Trophoblast cell (in vitro differentiated cells and primary cell): ENCODE measurements at regions not wholly inside any gene's neighbourhood (a gene's known extent, or its start where the extent isn't known, plus 50 kb on each side); places are given as distances from the start of the nearest gene placed in this dataset.

Experiments
- DNase-seq, 2 donors: peaks; one replicate each; pipeline ENCODE4 v3.0.0-alpha.2; 2016
- H2AFZ ChIP-seq: 2 replicates; pipeline ENCODE4 v1.6.1; 2013; ENCODE audit warnings: low read length, moderate library complexity, mild to moderate bottlenecking; ENCODE audit not compliant: insufficient read depth, poor library complexity
- H2AK5ac ChIP-seq: 2 replicates; pipeline ENCODE4 v1.6.1; 2013; ENCODE audit warnings: mild to moderate bottlenecking, low read length
- H2BK120ac ChIP-seq: 2 replicates; pipeline ENCODE4 v1.6.1; 2013; ENCODE audit warnings: low read length, mild to moderate bottlenecking, moderate library complexity; ENCODE audit not compliant: insufficient read depth, poor library complexity
- H2BK12ac ChIP-seq: 2 replicates; pipeline ENCODE4 v1.6.1; 2013; ENCODE audit warnings: mild to moderate bottlenecking, low read length, moderate library complexity
- H2BK5ac ChIP-seq: 2 replicates; pipeline ENCODE4 v1.6.1; 2013; ENCODE audit warnings: low read length, low read depth, moderate library complexity, mild to moderate bottlenecking; ENCODE audit not compliant: poor library complexity
- H3K14ac ChIP-seq: 2 replicates; pipeline ENCODE4 v1.6.1; 2013; ENCODE audit warnings: mild to moderate bottlenecking, low read length
- H3K18ac ChIP-seq: 2 replicates; pipeline ENCODE4 v1.6.1; 2013; ENCODE audit warnings: mild to moderate bottlenecking, low read length
- H3K23ac ChIP-seq: 2 replicates; pipeline ENCODE4 v1.6.1; 2013; ENCODE audit warnings: low read length
- H3K27ac ChIP-seq: 2 replicates; pipeline ENCODE4 v1.5.1; 2013; ENCODE audit warnings: low read depth, mild to moderate bottlenecking, inconsistent platforms, low read length, moderate library complexity
- H3K27me3 ChIP-seq: 2 replicates; pipeline ENCODE4 v1.6.1; 2013; ENCODE audit warnings: inconsistent platforms, mild to moderate bottlenecking, low read length, moderate library complexity; ENCODE audit not compliant: insufficient read depth
- H3K36me3 ChIP-seq, 2 experiments: 1 replicate in 1 of 2; 2 replicates in 1 of 2; pipeline ENCODE4 v1.6.1; 2013; ENCODE audit warnings: low read length in 2 of 2, mild to moderate bottlenecking in 2 of 2, moderate library complexity in 1 of 2; ENCODE audit not compliant: insufficient read depth in 2 of 2, control insufficient read depth in 1 of 2
- H3K4ac ChIP-seq: 2 replicates; pipeline ENCODE4 v1.6.1; 2013; ENCODE audit warnings: low read depth, mild to moderate bottlenecking, low read length, moderate library complexity
- H3K4me1 ChIP-seq, 2 experiments: 1 replicate in 1 of 2; 2 replicates in 1 of 2; pipeline ENCODE4 v1.6.1; 2013; ENCODE audit warnings: low read length in 2 of 2, mild to moderate bottlenecking in 2 of 2, moderate library complexity in 1 of 2; ENCODE audit not compliant: insufficient read depth in 2 of 2, control insufficient read depth in 1 of 2
- H3K4me2 ChIP-seq: 2 replicates; pipeline ENCODE4 v1.6.1; 2013; ENCODE audit warnings: inconsistent platforms, mild to moderate bottlenecking, low read length, moderate library complexity
- H3K4me3 ChIP-seq: 2 replicates; pipeline ENCODE4 v1.5.1; 2013; ENCODE audit warnings: mild to moderate bottlenecking, low read depth, low read length, inconsistent platforms
- H3K79me1 ChIP-seq: one replicate; pipeline ENCODE4 v1.6.1; 2013; ENCODE audit warnings: low read length
- H3K79me2 ChIP-seq: 2 replicates; pipeline ENCODE4 v1.6.1; 2013; ENCODE audit warnings: low read length, mild to moderate bottlenecking; ENCODE audit not compliant: control insufficient read depth, insufficient read depth, poor library complexity
- H3K9ac ChIP-seq: 2 replicates; pipeline ENCODE4 v1.6.1; 2013; ENCODE audit warnings: mild to moderate bottlenecking, low read length
- H3K9me3 ChIP-seq: 2 replicates; pipeline ENCODE4 v1.6.1; 2013; ENCODE audit warnings: low read depth, mild to moderate bottlenecking, control low read depth, inconsistent platforms, low read length; ENCODE audit not compliant: insufficient read depth
- H4K12ac ChIP-seq: 2 replicates; pipeline ENCODE4 v1.6.1; 2013; ENCODE audit warnings: low read depth, mild to moderate bottlenecking, low read length, moderate library complexity
- H4K8ac ChIP-seq: 2 replicates; pipeline ENCODE4 v1.6.1; 2013; ENCODE audit warnings: low read depth, mild to moderate bottlenecking, low read length, moderate library complexity
- H4K91ac ChIP-seq: one replicate; pipeline ENCODE4 v1.6.1; 2013; ENCODE audit warnings: low read depth, mild to moderate bottlenecking, low read length, moderate library complexity
- WGBS: extraction: QIAGEN DNeasy Blood & Tissue Kit; methylation state at CpG from one replicate; pipeline ENCODE4 v1.1.7; 2013; ENCODE audit warnings: missing lambda C conversion rate; ENCODE audit not compliant: insufficient read length, insufficient coverage; ENCODE audit errors: extremely low coverage; 5-methylcytosine and 5-hydroxymethylcytosine counted together

DNA sequence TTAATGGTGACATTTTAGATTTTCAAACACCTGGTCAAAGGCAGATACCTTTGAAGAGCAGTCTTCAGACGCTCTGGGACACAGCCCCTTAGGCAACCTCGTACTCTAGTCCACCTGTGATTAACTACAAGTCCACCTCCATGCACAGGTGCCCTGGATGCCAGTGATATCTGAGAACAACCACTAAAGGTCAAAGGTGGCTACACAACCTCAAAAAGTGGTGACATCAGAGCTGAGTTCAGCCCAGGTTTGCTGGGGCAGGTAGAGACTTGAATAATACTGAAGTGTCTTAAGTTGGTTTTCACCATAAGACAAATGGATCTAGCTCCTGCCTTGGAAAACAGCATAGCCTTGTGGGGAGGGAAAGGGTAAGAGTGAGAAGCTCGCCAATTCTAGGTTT, 143.4 kb upstream of the ADO start:
- H3K27ac ChIP-seq: no peak overlapping the region
- no peak overlapping the region for H3K14ac ChIP-seq
- no peaks in the 10 kb centered on the region for H3K36me3 ChIP-seq
- H3K27me3 ChIP-seq: no peaks in the 10 kb centered on the region
- H2BK5ac ChIP-seq: no peak overlapping the region
- H3K23ac ChIP-seq: no peak overlapping the region
- H3K4me1 ChIP-seq: no peaks in the 10 kb centered on the region
- no peak overlapping the region for H2BK12ac ChIP-seq
- no peaks in the 10 kb centered on the region for H3K79me1 ChIP-seq
- no peak overlapping the region for H2BK120ac ChIP-seq
- H3K4me2 ChIP-seq: no peak overlapping the region
- H3K79me2 ChIP-seq: no peaks in the 10 kb centered on the region
- H3K9me3 ChIP-seq: peaks cover 8% of the 10 kb centered on the region
- no peak overlapping the region for H4K8ac ChIP-seq
- whole genome bisulfite sequencing: no CpG with 5 or more reads among the region's 3 CpGs
- H3K4ac ChIP-seq: no peak overlapping the region
- H4K91ac ChIP-seq: no peak overlapping the region
- H3K4me3 ChIP-seq: no peak overlapping the region
- H3K9ac ChIP-seq: no peak overlapping the region
- H2AFZ ChIP-seq: no peak overlapping the region
- no peak overlapping the region for H3K18ac ChIP-seq
- no peak overlapping the region for H2AK5ac ChIP-seq
- DNase-seq: no peak
- H4K12ac ChIP-seq: no peak overlapping the region

DNA sequence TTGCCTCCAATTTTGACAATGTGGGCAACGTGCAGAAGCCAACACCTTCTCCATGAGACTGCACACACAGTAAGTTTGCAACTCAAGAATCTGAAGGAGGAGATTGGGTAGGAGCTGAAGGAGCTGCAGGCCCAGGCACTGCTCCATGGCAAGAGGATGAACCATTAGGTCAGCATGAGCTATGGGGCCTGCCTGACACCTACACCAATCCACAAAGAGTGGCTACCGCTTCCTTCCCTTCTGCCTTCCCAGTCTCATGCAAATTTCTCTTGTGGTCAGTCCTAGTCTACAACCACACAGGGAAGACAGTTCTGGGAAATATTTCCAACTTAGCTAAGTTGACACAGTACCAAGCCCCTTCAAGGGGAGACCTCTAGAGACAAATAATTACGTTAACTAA, 142.0 kb upstream of the ADO start:
- Histone ChIP-seq H3K4me1 (no peaks in the 10 kb centered on the region), H3K9ac (no peak overlapping the region), H3K18ac (no peak overlapping the region), H3K9me3 (peaks cover 10% of the 10 kb centered on the region), H2BK120ac (no peak overlapping the region), H3K79me1 (no peaks in the 10 kb centered on the region), H3K27me3 (no peaks in the 10 kb centered on the region), H2AK5ac (no peak overlapping the region), H3K27ac (no peak overlapping the region), H3K4me3 (peak overlapping the region; percentile 28), H2BK12ac (no peak overlapping the region), H3K4me2 (no peak overlapping the region), H4K8ac (no peak overlapping the region), H3K36me3 (no peaks in the 10 kb centered on the region), H3K4ac (no peak overlapping the region), H3K23ac (no peak overlapping the region), H2AFZ (no peak overlapping the region), H4K12ac (no peak overlapping the region), H2BK5ac (no peak overlapping the region), H3K14ac (no peak overlapping the region), H3K79me2 (no peaks in the 10 kb centered on the region), H4K91ac (no peak overlapping the region)
- no peak for DNase-seq
- no CpG with 5 or more reads among the region's 3 CpGs for WGBS

DNA sequence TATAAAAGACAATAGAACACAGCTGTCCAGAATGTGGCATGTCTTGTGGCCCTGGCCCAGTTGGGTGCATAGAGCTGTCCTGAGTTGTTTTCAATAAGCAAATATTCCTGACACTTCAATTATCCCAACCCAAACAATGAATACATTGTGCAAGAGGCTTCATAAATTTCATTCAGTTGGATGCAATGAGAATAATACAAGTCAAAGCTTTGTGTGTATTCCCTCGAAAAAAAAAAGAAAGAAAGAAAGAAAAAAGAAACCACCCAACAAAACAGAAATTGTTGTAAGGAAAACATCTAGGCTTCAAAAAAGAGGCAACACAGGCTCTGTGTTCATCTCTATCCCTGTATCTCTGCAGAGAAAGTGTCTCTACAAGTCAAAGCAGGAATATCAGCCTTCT, 138.7 kb upstream of the ADO start:
- no peaks in the 10 kb centered on the region for H3K79me2 ChIP-seq
- no peak overlapping the region for H2BK12ac ChIP-seq
- no CpG with 5 or more reads among the region's 1 CpG for WGBS
- DNase-seq: no peak
- no peak overlapping the region for H4K91ac ChIP-seq
- H3K36me3 ChIP-seq: no peaks in the 10 kb centered on the region
- no peak overlapping the region for H2AK5ac ChIP-seq
- no peak overlapping the region for H3K18ac ChIP-seq
- H3K4me3 ChIP-seq: no peak overlapping the region
- no peaks in the 10 kb centered on the region for H3K4me1 ChIP-seq
- H2BK5ac ChIP-seq: no peak overlapping the region
- H3K23ac ChIP-seq: no peak overlapping the region
- H3K9ac ChIP-seq: no peak overlapping the region
- H2BK120ac ChIP-seq: no peak overlapping the region
- H3K27me3 ChIP-seq: no peaks in the 10 kb centered on the region
- H3K4ac ChIP-seq: no peak overlapping the region
- no peak overlapping the region for H3K27ac ChIP-seq
- no peak overlapping the region for H4K8ac ChIP-seq
- H3K14ac ChIP-seq: no peak overlapping the region
- H3K4me2 ChIP-seq: no peak overlapping the region
- no peaks in the 10 kb centered on the region for H3K79me1 ChIP-seq
- no peak overlapping the region for H2AFZ ChIP-seq
- H4K12ac ChIP-seq: no peak overlapping the region
- H3K9me3 ChIP-seq: peaks cover 5% of the 10 kb centered on the region

DNA sequence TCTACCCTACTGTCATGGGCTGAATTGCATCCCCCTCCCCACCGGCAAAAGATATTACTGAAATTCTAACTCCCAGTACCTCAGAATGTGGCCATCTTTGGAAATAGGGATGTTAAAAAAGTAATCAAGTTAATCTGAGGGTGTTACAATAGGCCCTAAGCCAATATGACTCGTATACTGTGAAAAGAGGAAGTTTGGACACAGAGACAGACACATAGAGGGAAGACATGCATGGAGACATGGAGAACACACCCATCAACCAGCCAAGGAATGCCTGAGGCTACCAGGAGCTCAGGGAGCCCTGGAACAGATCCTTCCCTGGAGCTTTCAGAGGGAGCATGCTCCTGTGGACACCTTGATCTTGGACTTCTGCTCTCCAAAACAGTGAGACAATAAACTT, 138.2 kb upstream of the ADO start:
- Histone ChIP-seq H3K18ac (no peak overlapping the region), H3K4me3 (no peak overlapping the region), H2BK120ac (no peak overlapping the region), H4K8ac (no peak overlapping the region), H3K27ac (no peak overlapping the region), H2BK5ac (no peak overlapping the region), H3K36me3 (no peaks in the 10 kb centered on the region), H2AK5ac (no peak overlapping the region), H3K79me2 (no peaks in the 10 kb centered on the region), H3K9ac (no peak overlapping the region), H4K91ac (no peak overlapping the region), H3K4me2 (no peak overlapping the region), H2AFZ (no peak overlapping the region), H2BK12ac (no peak overlapping the region), H4K12ac (no peak overlapping the region), H3K23ac (no peak overlapping the region), H3K4me1 (no peaks in the 10 kb centered on the region), H3K14ac (no peak overlapping the region), H3K9me3 (peaks cover 5% of the 10 kb centered on the region), H3K27me3 (no peaks in the 10 kb centered on the region), H3K4ac (no peak overlapping the region), H3K79me1 (no peaks in the 10 kb centered on the region)
- no CpG with 5 or more reads among the region's 2 CpGs for WGBS
- DNase-seq: no peak
